HG03095 (cell line): ENCODE measurements at regions not wholly inside any gene's neighbourhood (a gene's known extent, or its start where the extent isn't known, plus 50 kb on each side); places are given as distances from the start of the nearest gene placed in this dataset.

Experiments used
- ATAC-seq: cut with Tn5 transposase; IDR thresholded peaks from one replicate; pipeline ENCODE4 v1.9.1; 2021; ENCODE audit warnings: moderate library complexity; ENCODE audit not compliant: unreplicated experiment

- ATAC-seq = no peak
These were observed 151.7 kb downstream of the DLEU7 start for GRCh38 chr13:50691681-50692263.

- ATAC-seq = no peak
These were observed 151.0 kb downstream of the DLEU7 start for GRCh38 chr13:50692396-50692915.

GRCh38 chr13:50693727-50694126 lies 149.8 kb downstream of the DLEU7 start:
- no peak for ATAC-seq

GRCh38 chr13:50697746-50698539 lies 145.5 kb downstream of the DLEU7 start:
- ATAC-seq = no peak

- ATAC-seq = no peak
These were observed 143.4 kb downstream of the DLEU7 start for GRCh38 chr13:50699874-50700663.

GRCh38 chr13:50700664-50701305 lies 142.7 kb downstream of the DLEU7 start:
- no peak for ATAC-seq

DNA sequence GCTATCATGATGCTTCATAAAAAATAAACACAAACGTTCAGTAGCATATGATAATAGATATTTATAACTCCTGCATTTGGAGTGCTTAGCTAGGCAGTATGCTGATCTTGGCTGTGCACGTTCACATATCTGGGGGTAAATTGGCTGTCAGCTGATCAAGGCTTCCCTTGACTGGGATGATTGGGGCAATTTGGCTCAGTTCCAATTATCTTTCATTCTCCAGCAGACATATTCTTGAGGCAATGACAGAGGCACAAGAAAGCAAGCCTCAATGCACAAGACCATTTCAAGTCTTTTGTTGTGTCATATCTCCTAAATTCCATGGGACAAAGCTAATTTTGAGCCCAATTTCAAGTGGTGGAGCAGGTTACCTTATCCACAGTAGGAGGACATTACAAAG lies 142.0 kb downstream of the DLEU7 start:
- no peak for ATAC-seq

GRCh38 chr13:50706505-50706904 lies 137.0 kb downstream of the DLEU7 start:
- ATAC-seq = no peak

- no peak for ATAC-seq
These were observed 135.9 kb downstream of the DLEU7 start for GRCh38 chr13:50707628-50708027.

GRCh38 chr13:50708461-50708860 lies 135.0 kb downstream of the DLEU7 start:
- no peak for ATAC-seq

GRCh38 chr13:50709058-50709457 lies 134.4 kb downstream of the DLEU7 start:
- ATAC-seq = no peak

DNA sequence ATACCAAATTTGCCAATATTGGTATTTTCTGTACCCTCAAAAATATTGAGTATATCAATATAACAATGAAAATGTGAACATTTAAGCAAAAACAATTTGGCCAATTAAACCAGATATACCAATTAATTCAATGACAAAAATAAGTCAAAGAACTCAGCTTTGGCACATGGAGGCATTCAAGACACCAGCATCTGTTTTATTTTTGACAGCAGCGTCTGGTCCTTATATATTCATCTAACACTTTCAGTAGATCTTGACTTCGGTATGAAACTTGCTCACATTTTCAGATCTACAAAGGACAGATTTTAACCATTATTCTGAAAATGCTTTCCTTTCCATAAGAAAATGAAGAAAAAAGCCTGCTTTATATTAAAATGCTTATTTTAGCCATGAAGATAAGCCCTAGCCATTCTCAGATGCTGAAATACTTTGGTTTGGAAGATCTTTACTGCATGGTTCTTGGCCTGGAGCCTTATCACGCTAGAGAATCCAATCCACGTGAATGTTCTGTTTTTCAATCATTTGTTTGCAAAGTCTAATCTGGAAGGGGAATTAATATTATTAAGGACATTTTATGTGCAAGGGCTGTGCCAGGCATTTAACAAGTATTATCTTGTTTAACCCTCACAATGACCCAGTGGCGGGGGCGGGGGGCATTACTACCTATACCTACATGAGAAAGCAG lies 132.2 kb downstream of the DLEU7 start:
- ATAC-seq = no peak

DNA sequence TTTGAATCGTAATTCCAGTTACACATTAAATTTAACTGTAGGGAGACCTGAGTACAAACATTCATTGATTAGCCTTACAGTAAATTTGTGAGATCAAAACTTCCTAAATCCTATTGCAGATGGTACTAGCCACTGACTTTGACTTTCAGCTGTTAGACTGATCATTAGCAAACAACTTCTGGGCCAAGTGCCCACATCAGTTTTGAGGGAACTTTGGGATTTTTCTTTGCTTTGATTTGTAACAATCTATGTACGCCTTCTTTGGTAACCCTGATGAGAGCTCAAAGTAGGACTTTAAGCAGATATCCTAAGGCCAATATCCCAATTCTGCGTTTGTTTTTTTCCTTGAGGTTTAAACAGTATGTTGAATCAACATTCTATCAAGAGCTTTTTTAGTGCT lies 131.5 kb downstream of the DLEU7 start:
- no peak for ATAC-seq

DNA sequence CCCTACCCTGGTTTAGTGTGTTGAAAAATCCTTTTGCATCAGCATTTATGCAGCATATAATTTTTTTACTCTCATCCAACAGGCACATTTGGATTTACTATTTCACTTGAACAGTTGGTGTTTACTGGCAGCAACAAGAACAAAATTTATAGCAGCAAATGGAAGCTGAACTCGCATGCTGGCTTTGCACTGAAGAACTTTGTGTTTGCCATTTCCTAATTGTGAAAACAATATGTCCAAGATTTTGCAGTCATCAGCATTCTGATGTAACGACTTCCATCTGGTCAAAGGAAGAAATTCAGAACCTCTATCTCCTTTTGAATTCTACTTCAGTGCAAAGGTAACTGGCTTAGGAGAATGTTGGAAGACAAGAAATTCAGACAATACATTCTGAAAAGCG lies 131.0 kb downstream of the DLEU7 start:
- no peak for ATAC-seq

- no peak for ATAC-seq
These were observed 130.6 kb downstream of the DLEU7 start for GRCh38 chr13:50712881-50713280.

DNA sequence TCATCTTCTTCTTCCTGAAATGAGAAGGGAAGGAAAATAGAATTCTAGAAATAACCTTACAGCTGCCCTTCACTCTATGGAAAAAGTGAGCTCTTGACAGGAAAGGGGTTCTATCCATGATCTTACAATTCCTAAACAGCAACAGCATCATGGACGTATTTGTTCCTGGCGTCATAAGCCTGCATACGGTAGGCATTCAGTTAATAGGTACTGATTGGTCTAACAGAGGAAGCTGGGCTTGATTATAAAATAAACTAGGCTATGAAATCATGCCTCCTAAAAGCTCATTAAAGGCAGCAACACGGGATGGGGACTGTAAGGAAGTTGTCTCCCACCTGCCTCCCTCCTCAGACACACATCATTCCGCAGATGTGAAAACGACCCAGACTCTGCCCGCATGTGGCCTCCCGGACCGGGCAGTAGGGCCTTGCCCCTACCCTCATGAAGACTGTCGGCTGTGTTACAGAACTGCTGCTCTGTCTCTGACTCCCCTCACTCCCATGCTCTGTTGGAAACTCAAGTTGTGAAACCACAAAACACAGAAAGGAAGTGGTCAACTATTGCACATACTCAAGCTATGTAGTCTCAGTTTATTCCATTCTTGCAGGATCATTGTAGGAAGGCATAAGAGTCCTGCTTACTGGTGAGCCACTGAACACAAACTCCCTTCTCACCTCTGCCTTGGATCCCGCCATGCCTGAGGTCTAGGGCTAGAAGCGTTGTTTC lies 129.8 kb downstream of the DLEU7 start:
- no peak for ATAC-seq

GRCh38 chr13:50714891-50715290 lies 128.6 kb downstream of the DLEU7 start:
- no peak for ATAC-seq

DNA sequence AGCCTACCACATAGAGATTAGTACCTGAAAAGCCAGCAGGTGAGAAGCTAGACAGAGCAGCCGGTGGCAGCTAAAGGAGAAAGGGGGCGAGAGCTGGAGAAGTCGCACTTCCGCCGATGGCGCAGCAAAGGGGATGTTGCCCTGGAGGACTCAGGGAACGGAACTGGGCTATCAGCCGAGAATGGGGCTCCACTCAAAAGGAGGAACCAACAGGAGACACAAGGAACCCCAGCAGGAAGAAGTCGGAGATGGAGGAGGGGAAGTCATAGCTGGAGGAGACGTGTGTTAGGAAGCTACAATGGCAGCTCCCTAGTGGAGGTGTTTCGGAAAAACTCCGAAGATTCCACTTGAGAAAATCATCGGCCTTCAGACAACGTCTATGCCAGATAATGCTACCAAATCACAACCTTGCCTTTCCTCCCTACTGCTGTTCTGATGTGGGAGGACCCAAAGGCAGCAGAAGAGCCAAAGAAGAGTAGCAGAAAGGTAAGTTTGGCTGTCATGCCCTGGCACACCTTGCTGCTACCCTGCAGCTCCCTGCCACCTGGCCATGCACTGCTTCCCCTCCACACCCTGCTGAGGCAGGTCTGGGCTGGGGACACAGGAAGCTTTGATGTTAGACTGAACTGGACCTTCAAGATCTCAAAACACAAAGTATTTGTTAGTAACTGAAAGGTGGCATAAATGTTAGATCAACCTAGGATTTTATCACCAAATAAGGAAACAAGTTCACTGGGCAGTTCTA lies 127.9 kb downstream of the DLEU7 start:
- ATAC-seq = no peak
